HL-60 (cell line): ENCODE measurements at regions not wholly inside any gene's neighbourhood (a gene's known extent, or its start where the extent isn't known, plus 50 kb on each side); places are given as distances from the start of the nearest gene placed in this dataset.

Experiments
- CTCF ChIP-seq: IDR thresholded peaks from one replicate; pipeline ENCODE4 v1.5.1; 2011; ENCODE audit warnings: low read length, control low read depth, inconsistent platforms; ENCODE audit not compliant: insufficient read depth
- POLR2AphosphoS5 ChIP-seq: IDR thresholded peaks from 2 replicates; pipeline ENCODE4 v1.6.1; 2012; ENCODE audit warnings: low read depth

GRCh38 chr2:101625387-101625786 lies 72.1 kb upstream of the MAP4K4 start:
- TF ChIP-seq CTCF (no peak), POLR2AphosphoS5 (no peak)
